ENCODE measurements at regions not wholly inside any gene's neighbourhood (a gene's known extent, or its start where the extent isn't known, plus 50 kb on each side); places are given as distances from the start of the nearest gene placed in this dataset.
A peak's percentile ranks its signal among the peaks of the same experiment; 100 is the strongest.

GRCh38 chr7:85883-86515 lies 106.4 kb upstream of the FAM20C start:
- no peak for DNase-seq (ENCODE audit: low spot score in 2 of 2)
- no peak for TF ChIP-seq CTCF (IDR thresholded peaks at IDR 0.05)
- no peak for TF ChIP-seq POLR2AphosphoS5 (IDR thresholded peaks at IDR 0.05)
- TF ChIP-seq POLR2A (IDR thresholded peaks at IDR 0.05) = no peak
- intact Hi-C loops (cut with DNase I; ENCODE audit: low total_unique reads) = no loop called here
- no peaks in the 10 kb centered on the region for H3K36me3 ChIP-seq
- H3K9me3 ChIP-seq = no peaks in the 10 kb centered on the region
- peaks cover 4 to 10% of the 10 kb centered on the region in 2 donors for H3K4me1 ChIP-seq
- no peaks in the 10 kb centered on the region for H3K27me3 ChIP-seq
- no peak overlapping the region for H3K4me3 ChIP-seq
- H3K27ac ChIP-seq = no peak overlapping the region

GRCh38 chr7:86629-87028 lies 105.7 kb upstream of the FAM20C start:
- Histone ChIP-seq H3K27ac (peak overlapping the region in 1 of 2 donors; percentile 3), H3K4me3 (no peak overlapping the region), H3K9me3 (no peaks in the 10 kb centered on the region), H3K4me1 (peaks cover 4 to 10% of the 10 kb centered on the region in 2 donors), H3K36me3 (no peaks in the 10 kb centered on the region), H3K27me3 (no peaks in the 10 kb centered on the region)
- intact Hi-C loops (cut with DNase I; ENCODE audit: low total_unique reads) = no loop called here
- TF ChIP-seq POLR2A (IDR thresholded peaks at IDR 0.05) (no peak), CTCF (IDR thresholded peaks at IDR 0.05) (no peak), POLR2AphosphoS5 (IDR thresholded peaks at IDR 0.05) (no peak)
- no peak for DNase-seq (ENCODE audit: low spot score in 2 of 2)

- Histone ChIP-seq H3K9me3 (no peaks in the 10 kb centered on the region), H3K27me3 (no peaks in the 10 kb centered on the region), H3K4me3 (no peak overlapping the region), H3K27ac (peak overlapping the region in 1 of 2 donors; percentile 3), H3K4me1 (peaks cover under 1 to 10% of the 10 kb centered on the region in 2 donors), H3K36me3 (no peaks in the 10 kb centered on the region)
- TF ChIP-seq POLR2AphosphoS5 (IDR thresholded peaks at IDR 0.05) (no peak), POLR2A (IDR thresholded peaks at IDR 0.05) (no peak), CTCF (IDR thresholded peaks at IDR 0.05) (no peak)
- no peak for DNase-seq (ENCODE audit: low spot score in 2 of 2)
- intact Hi-C loops (cut with DNase I; ENCODE audit: low total_unique reads) = no loop called here
Measured at GRCh38 chr7:87047-87446, 105.3 kb upstream of the FAM20C start.

- Histone ChIP-seq H3K27ac (peak overlapping the region in 1 of 2 donors; percentile 79), H3K4me1 (peaks cover 0 to 10% of the 10 kb centered on the region in 2 donors), H3K36me3 (no peaks in the 10 kb centered on the region), H3K27me3 (no peaks in the 10 kb centered on the region), H3K9me3 (no peaks in the 10 kb centered on the region), H3K4me3 (no peak overlapping the region)
- TF ChIP-seq CTCF (IDR thresholded peaks at IDR 0.05) (no peak), POLR2AphosphoS5 (IDR thresholded peaks at IDR 0.05) (no peak), POLR2A (IDR thresholded peaks at IDR 0.05) (no peak)
- DNase-seq (ENCODE audit: low spot score in 2 of 2) = no peak
- intact Hi-C loops (cut with DNase I; ENCODE audit: low total_unique reads) = no loop called here
Measured at GRCh38 chr7:87671-88070, 104.7 kb upstream of the FAM20C start.

GRCh38 chr7:88095-88926 lies 104.1 kb upstream of the FAM20C start:
- Histone ChIP-seq H3K27me3 (no peaks in the 10 kb centered on the region), H3K9me3 (no peaks in the 10 kb centered on the region), H3K27ac (peak overlapping the region; percentile 64 to 79), H3K4me1 (peaks cover 0 to 10% of the 10 kb centered on the region in 2 donors), H3K4me3 (no peak overlapping the region), H3K36me3 (no peaks in the 10 kb centered on the region)
- no peak for TF ChIP-seq CTCF (IDR thresholded peaks at IDR 0.05)
- TF ChIP-seq POLR2AphosphoS5 (IDR thresholded peaks at IDR 0.05) = no peak
- no peak for TF ChIP-seq POLR2A (IDR thresholded peaks at IDR 0.05)
- intact Hi-C loops (cut with DNase I; ENCODE audit: low total_unique reads) = no loop called here
- DNase-seq (ENCODE audit: low spot score in 2 of 2) = no peak
